Endothelial cell of umbilical vein (primary cell): ENCODE measurements at regions not wholly inside any gene's neighbourhood (a gene's known extent, or its start where the extent isn't known, plus 50 kb on each side); places are given as distances from the start of the nearest gene placed in this dataset.

Experiments used
- BruUV-seq: library from RNA; stranded (reverse); fragments of 400-500 nt; replicated peaks from 2 replicates; lab custom pipeline; 2021; lab: Mats Ljungman, UMichigan
- CTCF ChIA-PET: fragments of 300-600, 350-600 bp; sonication (Branson Sonifier 250); formaldehyde crosslinking; loops from one replicate; lab custom pipeline; 2021; ENCODE audit warnings: antibody characterized with exemption, inconsistent platforms; lab: Charles Lee
- POLR2A ChIA-PET: fragments of 300-600, 350-600 bp; sonication (Branson Sonifier 250); formaldehyde crosslinking; loops from one replicate; lab custom pipeline; 2021; ENCODE audit warnings: antibody characterized with exemption, inconsistent platforms; lab: Charles Lee
- DNase-seq: peaks from one replicate; pipeline ENCODE4 v3.0.0-alpha.2; 2011; ENCODE audit warnings: low read depth, low spot score
- FAIRE-seq: peaks from 2 replicates; lab custom pipeline; 2011; peaks lifted over from hg19 to GRCh38; lab: Jason Lieb, UNC
- H2AFZ ChIP-seq: 2 replicates; pipeline ENCODE4 v1.6.0; 2012; ENCODE audit warnings: low read depth, low read length, control low read depth, inconsistent platforms
- H3K27ac ChIP-seq: 2 replicates; pipeline ENCODE4 v1.5.1; 2011; ENCODE audit warnings: low read depth, mild to moderate bottlenecking, control low read depth, low read length, moderate library complexity; ENCODE audit not compliant: insufficient read depth
- H3K27me3 ChIP-seq, 2 experiments: 2 replicates each; pipeline versions ENCODE4 v1.6.0 to v1.6.1; 2011; ENCODE audit warnings: low read length in 2 of 2, mixed read lengths in 1 of 2; ENCODE audit not compliant: control insufficient read depth in 2 of 2, insufficient read depth in 2 of 2
- H3K36me3 ChIP-seq, 2 experiments: 2 replicates in 1 of 2; 3 replicates in 1 of 2; pipeline ENCODE4 v1.5.1; 2011; ENCODE audit warnings: low read length in 2 of 2, mild to moderate bottlenecking in 1 of 2, moderate library complexity in 1 of 2; ENCODE audit not compliant: control insufficient read depth in 2 of 2, insufficient read depth in 2 of 2; ENCODE audit errors: extremely low read depth in 1 of 2
- H3K4me1 ChIP-seq: 3 replicates; pipeline ENCODE4 v1.5.1; 2011; ENCODE audit warnings: mild to moderate bottlenecking, low read length; ENCODE audit not compliant: control insufficient read depth, insufficient read depth; ENCODE audit errors: extremely low read depth
- H3K4me2 ChIP-seq: 2 replicates; pipeline ENCODE4 v1.6.1; 2011; ENCODE audit warnings: low read length, control low read depth, mixed read lengths; ENCODE audit not compliant: insufficient read depth
- H3K4me3 ChIP-seq, 3 experiments: fragments of 200-600 bp in 1 of 3; sonication (generic), shearing (Covaris generic) in 1 of 3; replicated peaks in 1 of 3; 2 replicates each; pipeline ENCODE4 v1.5.1; 2011 to 2016; ENCODE audit warnings: control low read depth in 3 of 3, low read length in 3 of 3, mild to moderate bottlenecking in 2 of 3, inconsistent platforms in 1 of 3, low read depth in 1 of 3, moderate library complexity in 1 of 3; ENCODE audit not compliant: insufficient read depth in 1 of 3
- H3K79me2 ChIP-seq: 2 replicates; pipeline ENCODE4 v1.6.0; 2012; ENCODE audit warnings: low read length, inconsistent platforms; ENCODE audit not compliant: control insufficient read depth, insufficient read depth
- H3K9ac ChIP-seq: replicated peaks from 2 replicates; pipeline ENCODE3; 2011; ENCODE audit warnings: low read length, control low read depth; ENCODE audit not compliant: insufficient read depth; ENCODE audit errors: extremely low read depth
- H3K9me1 ChIP-seq: replicated peaks from 3 replicates; pipeline ENCODE4 v1.6.0; 2011; ENCODE audit warnings: mild to moderate bottlenecking, low read length; ENCODE audit not compliant: control insufficient read depth, insufficient read depth; ENCODE audit errors: extremely low read depth
- H3K9me3 ChIP-seq: replicated peaks from 2 replicates; pipeline ENCODE4 v1.5.1; 2012; ENCODE audit warnings: low read length, inconsistent platforms; ENCODE audit not compliant: control insufficient read depth, insufficient read depth
- H4K20me1 ChIP-seq: replicated peaks from 2 replicates; pipeline ENCODE3; 2011; ENCODE audit warnings: mild to moderate bottlenecking, low read length; ENCODE audit not compliant: control insufficient read depth, insufficient read depth; ENCODE audit errors: extremely low read depth
- EZH2 ChIP-seq: IDR thresholded peaks from 2 replicates; pipeline ENCODE4 v1.6.1; 2012; ENCODE audit warnings: borderline replicate concordance, low read depth, mild to moderate bottlenecking, moderate library complexity, low read length, inconsistent platforms; ENCODE audit not compliant: severe bottlenecking
- FOS ChIP-seq: IDR thresholded peaks from 2 replicates; pipeline ENCODE4 v1.6.1; 2011; ENCODE audit warnings: mild to moderate bottlenecking, low read length, moderate library complexity, borderline replicate concordance; ENCODE audit not compliant: insufficient read depth
- GATA2 ChIP-seq: IDR thresholded peaks from 2 replicates; pipeline ENCODE4 v1.7.0; 2011; ENCODE audit warnings: low read depth, mild to moderate bottlenecking, moderate library complexity, mixed read lengths, low read length; ENCODE audit not compliant: insufficient read length, insufficient read depth
- JUN ChIP-seq: IDR thresholded peaks from 2 replicates; pipeline ENCODE4 v1.6.1; 2011; ENCODE audit warnings: borderline replicate concordance, low read depth; ENCODE audit not compliant: insufficient read length, insufficient read depth
- MYC ChIP-seq: IDR thresholded peaks from one replicate; pipeline ENCODE4 v1.6.1; 2011; ENCODE audit warnings: mild to moderate bottlenecking, low read depth, low read length
- POLR2A ChIP-seq: IDR thresholded peaks from 2 replicates; pipeline ENCODE4 v1.6.1; 2012; ENCODE audit warnings: low read depth, mild to moderate bottlenecking, control low read depth, low read length
- POLR2AphosphoS5 ChIP-seq: IDR thresholded peaks from 2 replicates; pipeline ENCODE4 v1.6.1; 2012; ENCODE audit warnings: low read depth, mild to moderate bottlenecking, control low read depth, low read length, moderate library complexity; ENCODE audit not compliant: insufficient read depth
- dilution Hi-C: fragments of 300-500 bp; cut with MboI; formaldehyde crosslinking; loops from one replicate; pipeline ENCODE4 v1.15.0; 2019; ENCODE audit warnings: low sequenced_read_pairs; ENCODE audit not compliant: extremely low pct_ligation_motif_present
- intact Hi-C: fragments of 100-400 bp; cut with micrococcal nuclease; formaldehyde crosslinking; loops from one replicate; pipeline ENCODE4 v1.10.0; 2022
- TF ChIP-seq, protein P1 (sequence below), 2 donors: IDR thresholded peaks; 1 replicate in 1 of 2; 2 replicates in 1 of 2; pipeline ENCODE4 v1.5.1; 2011; ENCODE audit warnings: low read length in 2 of 2, mild to moderate bottlenecking in 2 of 2, moderate library complexity in 2 of 2, control low read depth in 1 of 2, inconsistent platforms in 1 of 2, low read depth in 1 of 2; ENCODE audit not compliant: insufficient read depth in 1 of 2; ENCODE audit errors: extremely low read depth in 1 of 2
- TF ChIP-seq, protein P2 (sequence below): IDR thresholded peaks from 2 replicates; pipeline ENCODE4 v1.6.1; 2011; ENCODE audit not compliant: insufficient read depth, insufficient read length

DNA sequence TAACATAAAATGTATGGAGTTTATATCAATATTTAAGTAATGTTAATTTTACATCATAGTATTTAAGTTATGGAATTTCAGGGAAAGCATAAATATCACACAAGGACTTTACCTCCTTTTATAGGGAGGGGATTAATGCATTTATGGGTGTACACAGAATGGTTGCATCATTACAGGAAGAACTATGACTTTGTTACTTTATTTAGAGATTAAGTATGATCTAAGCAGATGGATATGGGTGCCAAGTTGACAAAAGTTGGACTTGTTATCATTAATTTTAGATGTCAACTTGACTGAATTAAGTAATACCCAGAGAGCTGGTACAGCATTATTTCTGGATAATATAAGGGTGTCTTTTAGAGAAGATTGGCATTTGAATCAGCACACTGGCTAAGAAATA lies 160.5 kb upstream of the CDH10 start:
- H3K4me3 ChIP-seq: no peak overlapping the region
- CTCF ChIA-PET: no interaction called here
- H3K4me1 ChIP-seq: no peaks in the 10 kb centered on the region
- H3K79me2 ChIP-seq: no peaks in the 10 kb centered on the region
- FAIRE-seq (no peak), DNase-seq (no peak)
- POLR2A ChIA-PET: no interaction called here
- H3K9ac ChIP-seq: no peak overlapping the region
- TF ChIP-seq POLR2AphosphoS5: no peak
- TF ChIP-seq, protein P1, sequence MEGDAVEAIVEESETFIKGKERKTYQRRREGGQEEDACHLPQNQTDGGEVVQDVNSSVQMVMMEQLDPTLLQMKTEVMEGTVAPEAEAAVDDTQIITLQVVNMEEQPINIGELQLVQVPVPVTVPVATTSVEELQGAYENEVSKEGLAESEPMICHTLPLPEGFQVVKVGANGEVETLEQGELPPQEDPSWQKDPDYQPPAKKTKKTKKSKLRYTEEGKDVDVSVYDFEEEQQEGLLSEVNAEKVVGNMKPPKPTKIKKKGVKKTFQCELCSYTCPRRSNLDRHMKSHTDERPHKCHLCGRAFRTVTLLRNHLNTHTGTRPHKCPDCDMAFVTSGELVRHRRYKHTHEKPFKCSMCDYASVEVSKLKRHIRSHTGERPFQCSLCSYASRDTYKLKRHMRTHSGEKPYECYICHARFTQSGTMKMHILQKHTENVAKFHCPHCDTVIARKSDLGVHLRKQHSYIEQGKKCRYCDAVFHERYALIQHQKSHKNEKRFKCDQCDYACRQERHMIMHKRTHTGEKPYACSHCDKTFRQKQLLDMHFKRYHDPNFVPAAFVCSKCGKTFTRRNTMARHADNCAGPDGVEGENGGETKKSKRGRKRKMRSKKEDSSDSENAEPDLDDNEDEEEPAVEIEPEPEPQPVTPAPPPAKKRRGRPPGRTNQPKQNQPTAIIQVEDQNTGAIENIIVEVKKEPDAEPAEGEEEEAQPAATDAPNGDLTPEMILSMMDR (IDR thresholded peaks at IDR 0.05; ENCODE audit: extremely low read depth in 1 of 2, insufficient read depth in 1 of 2, low read depth in 1 of 2, low read length in 2 of 2): no peak
- TF ChIP-seq JUN: no peak
- H3K27ac ChIP-seq: no peak overlapping the region
- BruUV-seq: no TSS peak
- peaks cover 3% of the 10 kb centered on the region for H3K9me3 ChIP-seq
- no peak overlapping the region for H2AFZ ChIP-seq
- intact Hi-C loops: no loop called here
- no peaks in the 10 kb centered on the region for H3K36me3 ChIP-seq
- H3K9me1 ChIP-seq: no peaks in the 10 kb centered on the region
- H3K4me2 ChIP-seq: no peak overlapping the region
- H3K27me3 ChIP-seq: no peaks in the 10 kb centered on the region
- no peaks in the 10 kb centered on the region for H4K20me1 ChIP-seq
- dilution Hi-C loops: no loop called here

DNA sequence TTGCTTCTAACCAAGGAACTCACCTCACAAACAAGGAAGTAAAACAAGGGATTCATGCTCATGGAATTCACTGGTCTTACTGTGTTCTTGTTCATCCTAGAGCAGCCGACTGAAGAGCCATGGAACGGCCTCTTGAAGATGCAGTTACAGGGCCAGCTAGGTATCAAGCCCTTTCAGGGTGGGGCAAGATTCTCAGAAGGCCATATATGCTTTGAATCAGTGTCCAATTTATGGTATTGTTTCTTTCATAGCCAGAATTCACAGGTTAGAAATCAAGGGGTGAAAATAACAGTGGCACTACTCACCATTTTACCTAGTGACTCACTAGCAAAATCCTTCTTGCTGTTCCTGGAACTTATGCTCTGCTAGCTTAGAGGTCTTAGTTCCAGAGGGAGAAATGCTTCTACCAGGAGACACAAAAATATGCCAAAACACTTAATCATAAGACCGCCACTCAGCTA lies 159.5 kb upstream of the CDH10 start:
- H3K4me2 ChIP-seq: no peak overlapping the region
- no peak for FAIRE-seq

More for the DNA sequence above, 159.5 kb upstream of the CDH10 start:
- TF ChIP-seq MYC (no peak), FOS (no peak), EZH2 (no peak), JUN (no peak), POLR2A (no peak), POLR2AphosphoS5 (no peak), GATA2 (no peak)
- TF ChIP-seq, protein P1 (IDR thresholded peaks at IDR 0.05; ENCODE audit: extremely low read depth in 1 of 2, insufficient read depth in 1 of 2, low read depth in 1 of 2, low read length in 2 of 2): no peak
- TF ChIP-seq, protein P2, sequence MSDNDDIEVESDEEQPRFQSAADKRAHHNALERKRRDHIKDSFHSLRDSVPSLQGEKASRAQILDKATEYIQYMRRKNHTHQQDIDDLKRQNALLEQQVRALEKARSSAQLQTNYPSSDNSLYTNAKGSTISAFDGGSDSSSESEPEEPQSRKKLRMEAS: no peak
- Histone ChIP-seq H4K20me1 (no peaks in the 10 kb centered on the region), H3K4me3 (no peak overlapping the region), H3K9me3 (peaks cover 3% of the 10 kb centered on the region), H3K27me3 (no peaks in the 10 kb centered on the region), H3K9ac (no peak overlapping the region), H3K9me1 (no peaks in the 10 kb centered on the region), H3K27ac (no peak overlapping the region), H2AFZ (no peak overlapping the region), H3K79me2 (no peaks in the 10 kb centered on the region), H3K36me3 (no peaks in the 10 kb centered on the region), H3K4me1 (no peaks in the 10 kb centered on the region)
- no TSS peak for BruUV-seq
- dilution Hi-C loops (no loop called here), intact Hi-C loops (no loop called here)
- ChIA-PET CTCF (no interaction called here), POLR2A (no interaction called here)
- no peak for DNase-seq
